ENCODE measurements at regions not wholly inside any gene's neighbourhood (a gene's known extent, or its start where the extent isn't known, plus 50 kb on each side); places are given as distances from the start of the nearest gene placed in this dataset.

GRCh38 chr12:66944365-66944764, 265.5 kb upstream of the GRIP1 start:
- TF ChIP-seq ZBTB11 (CRISPR knock-in tag; IDR thresholded peaks at IDR 0.05) (no peak), MAX (CRISPR knock-in tag; IDR thresholded peaks at IDR 0.05) (no peak), SRF (CRISPR knock-in tag; IDR thresholded peaks at IDR 0.05) (no peak), ZNF449 (CRISPR knock-in tag; IDR thresholded peaks at IDR 0.05) (no peak)

Measured in K562 (cell line).